ENCODE measurements at regions not wholly inside any gene's neighbourhood (a gene's known extent, or its start where the extent isn't known, plus 50 kb on each side); places are given as distances from the start of the nearest gene placed in this dataset.

GRCh38 chr11:71358122-71358728 lies 90.0 kb downstream of the DHCR7 start:
- H3K36me3 ChIP-seq (ENCODE audit: insufficient read depth in 1 of 2, low read depth in 1 of 2), result no peaks in the 10 kb centered on the region
- DNase-seq, result no peak

GRCh38 chr11:71357414-71357813 lies 90.8 kb downstream of the DHCR7 start:
- WGBS, 3 donors, result 72 to 81% (median 77%) methylated on average over 9 of the region's 9 CpGs
- intact Hi-C loops (cut with DNase I), result no loop called here

More at GRCh38 chr11:71358122-71358728, 90.0 kb downstream of the DHCR7 start:
- TF ChIP-seq CTCF (IDR thresholded peaks at IDR 0.05), result no peak
- peaks cover 0 to 8% (median 0%) of the 10 kb centered on the region in 3 donors for H3K27me3 ChIP-seq (ENCODE audit: insufficient read depth in 3 of 3, low read length in 2 of 3)
- no peaks in the 10 kb centered on the region for H3K9me3 ChIP-seq
- no peak overlapping the region for H3K27ac ChIP-seq
- no peak overlapping the region for H3K4me3 ChIP-seq
- no peak for ATAC-seq
- no peaks in the 10 kb centered on the region for H3K4me1 ChIP-seq
- intact Hi-C loops (cut with DNase I), result no loop called here
- WGBS, 3 donors, result 35 to 44% (median 38%) methylated on average over 10 of the region's 10 CpGs

GRCh38 chr11:71356904-71357303 lies 91.3 kb downstream of the DHCR7 start:
- intact Hi-C loops (cut with DNase I), result no loop called here
- Histone ChIP-seq H3K27ac (no peak overlapping the region), H3K4me1 (no peaks in the 10 kb centered on the region), H3K27me3 (ENCODE audit: insufficient read depth in 3 of 3, low read length in 2 of 3) (peaks cover 0 to 8% (median 0%) of the 10 kb centered on the region in 3 donors), H3K9me3 (no peaks in the 10 kb centered on the region), H3K36me3 (ENCODE audit: insufficient read depth in 1 of 2, low read depth in 1 of 2) (no peaks in the 10 kb centered on the region), H3K4me3 (no peak overlapping the region)
- DNase-seq (no peak), ATAC-seq (no peak)
- no peak for TF ChIP-seq CTCF (IDR thresholded peaks at IDR 0.05)
- 62 to 74% (median 62%) methylated on average over 6 of the region's 6 CpGs for WGBS, 3 donors

More at GRCh38 chr11:71357414-71357813, 90.8 kb downstream of the DHCR7 start:
- H3K4me1 ChIP-seq, result no peaks in the 10 kb centered on the region
- H3K27ac ChIP-seq, result no peak overlapping the region
- peaks cover 0 to 8% (median 0%) of the 10 kb centered on the region in 3 donors for H3K27me3 ChIP-seq (ENCODE audit: insufficient read depth in 3 of 3, low read length in 2 of 3)
- H3K9me3 ChIP-seq, result no peaks in the 10 kb centered on the region
- ATAC-seq, result no peak
- H3K36me3 ChIP-seq (ENCODE audit: insufficient read depth in 1 of 2, low read depth in 1 of 2), result no peaks in the 10 kb centered on the region
- no peak for TF ChIP-seq CTCF (IDR thresholded peaks at IDR 0.05)
- DNase-seq, result no peak
- no peak overlapping the region for H3K4me3 ChIP-seq

- no peak for DNase-seq
- Histone ChIP-seq H3K4me1 (no peaks in the 10 kb centered on the region), H3K27me3 (ENCODE audit: insufficient read depth in 3 of 3, low read length in 2 of 3) (peaks cover 0 to 8% (median 0%) of the 10 kb centered on the region in 3 donors), H3K36me3 (ENCODE audit: insufficient read depth in 1 of 2, low read depth in 1 of 2) (no peaks in the 10 kb centered on the region), H3K9me3 (no peaks in the 10 kb centered on the region), H3K4me3 (no peak overlapping the region), H3K27ac (no peak overlapping the region)
- TF ChIP-seq CTCF (IDR thresholded peaks at IDR 0.05), result no peak
- intact Hi-C loops (cut with DNase I), result no loop called here
- ATAC-seq, result no peak
- 80 to 90% (median 89%) methylated on average over 6 of the region's 6 CpGs for WGBS, 3 donors
Observed at GRCh38 chr11:71356280-71356876, 91.8 kb downstream of the DHCR7 start.
